ENCODE measurements at regions not wholly inside any gene's neighbourhood (a gene's known extent, or its start where the extent isn't known, plus 50 kb on each side); places are given as distances from the start of the nearest gene placed in this dataset.
"Not testable (repeated sequence)": the region's sequence is repeated elsewhere in the genome, so short reads cannot be mapped to it uniquely, and the experiment has no call there.

DNA sequence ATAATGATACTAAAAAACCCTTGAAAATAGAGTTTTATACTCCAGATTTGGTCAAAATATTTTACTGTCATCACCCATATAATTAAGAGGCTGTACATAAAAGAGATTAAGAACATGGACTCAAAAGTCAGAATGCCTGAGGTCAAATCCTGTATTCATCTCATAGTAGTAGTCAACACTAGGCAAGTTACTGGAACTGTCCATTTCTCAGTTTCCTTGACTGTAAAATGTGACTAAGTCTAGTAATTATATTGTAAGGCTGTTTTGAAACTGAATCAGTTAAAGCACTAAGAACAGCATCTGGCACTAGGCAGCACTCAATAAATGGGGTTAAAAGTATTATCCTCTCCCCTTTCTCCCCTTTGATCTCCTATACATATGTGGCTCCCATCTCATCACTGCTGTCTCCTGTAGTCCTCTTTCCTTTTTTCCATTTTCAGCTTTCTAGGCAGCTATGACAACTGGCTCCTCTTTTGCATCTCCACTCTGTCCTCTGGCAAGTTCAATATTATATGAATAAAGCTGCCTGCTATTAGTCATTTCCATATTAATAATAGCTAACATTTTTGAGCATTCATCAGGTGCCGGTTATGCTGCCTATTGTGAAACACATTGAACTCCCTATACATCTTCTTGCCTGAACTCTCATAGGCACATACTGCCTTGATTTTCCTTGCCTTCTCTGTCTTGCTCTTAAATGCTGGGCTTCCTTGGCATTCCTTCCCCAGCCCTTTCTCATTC lies 185.8 kb upstream of the NREP start:
- no peak for DNase-seq (ENCODE audit: low spot score)

DNA sequence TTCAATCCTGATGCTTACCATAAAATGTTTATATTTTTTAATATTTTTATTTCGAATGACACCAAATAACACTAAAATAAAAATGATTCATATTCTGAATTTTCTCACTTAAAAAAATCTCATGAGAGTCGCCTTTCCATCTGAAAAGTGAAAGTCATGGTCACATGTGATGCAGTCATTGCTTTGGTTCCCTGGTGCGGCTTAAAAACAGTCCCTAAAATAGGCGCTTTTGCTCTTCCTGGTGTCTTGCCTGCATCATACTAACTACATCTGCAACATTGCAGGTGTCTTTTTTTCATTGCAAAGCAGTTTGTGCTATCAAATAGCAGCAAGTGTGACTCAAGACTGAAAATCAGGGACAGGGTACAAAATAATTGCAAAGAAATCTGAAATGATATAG lies 185.2 kb upstream of the NREP start:
- no peak for DNase-seq (ENCODE audit: low spot score)

DNA sequence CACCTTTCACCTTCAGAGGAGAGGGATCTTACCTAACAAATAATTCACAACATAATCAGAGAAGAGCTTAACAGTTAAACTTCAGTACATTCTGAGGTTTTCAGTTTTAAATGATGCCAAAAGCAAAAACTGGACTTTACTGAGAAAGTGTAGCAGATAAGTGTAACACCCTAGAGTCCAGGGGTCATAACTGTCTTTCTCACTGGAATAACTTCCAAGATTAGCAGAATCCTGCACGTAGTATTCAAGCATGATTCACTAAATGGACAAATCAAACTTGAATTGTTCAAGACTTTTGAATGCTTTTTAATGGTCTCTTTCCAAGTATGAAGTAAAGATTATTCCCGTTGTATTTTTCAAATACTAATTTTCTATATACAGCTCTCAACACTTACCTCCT lies 180.1 kb upstream of the NREP start:
- no peak for DNase-seq (ENCODE audit: low spot score)

DNA sequence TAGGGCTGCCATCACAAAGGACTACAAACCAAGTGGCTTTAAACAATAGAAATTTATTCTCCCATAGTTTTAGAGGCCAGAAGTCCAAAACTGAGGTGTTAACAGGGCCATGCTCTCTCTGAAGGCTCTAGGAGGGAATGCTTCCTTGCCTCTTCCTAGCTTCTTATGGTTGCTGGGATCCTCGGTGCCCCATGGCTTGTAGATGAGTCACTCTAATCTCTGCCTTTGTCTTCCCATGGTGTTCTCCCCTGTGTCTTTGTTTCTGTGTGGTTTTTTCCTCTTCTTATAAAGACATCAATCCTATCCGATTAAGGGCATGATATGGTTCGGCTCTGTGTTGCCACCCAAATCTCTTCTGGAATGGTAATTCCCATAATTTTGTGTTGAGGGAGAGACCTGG lies 178.8 kb upstream of the NREP start:
- no peak for DNase-seq (ENCODE audit: low spot score)

DNA sequence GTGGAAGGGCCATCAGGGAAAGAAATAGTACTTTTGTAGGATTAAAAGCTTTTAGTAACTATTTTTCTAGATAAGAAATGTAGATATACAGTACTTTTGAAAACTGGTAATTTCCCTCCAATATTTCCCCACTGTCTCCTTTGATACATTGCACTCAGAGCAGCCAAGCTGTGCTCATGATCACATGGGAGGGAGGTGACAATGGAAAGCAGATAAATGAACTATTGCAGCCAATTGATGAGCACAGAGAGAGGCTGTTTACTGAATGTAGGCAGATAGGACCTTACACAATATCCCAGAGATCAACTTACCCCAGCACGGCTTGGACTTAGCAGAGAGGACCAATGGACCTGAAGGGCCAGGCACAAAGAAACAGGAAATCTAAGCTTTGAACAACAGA lies 178.0 kb upstream of the NREP start:
- DNase-seq (ENCODE audit: low spot score) = no peak

DNA sequence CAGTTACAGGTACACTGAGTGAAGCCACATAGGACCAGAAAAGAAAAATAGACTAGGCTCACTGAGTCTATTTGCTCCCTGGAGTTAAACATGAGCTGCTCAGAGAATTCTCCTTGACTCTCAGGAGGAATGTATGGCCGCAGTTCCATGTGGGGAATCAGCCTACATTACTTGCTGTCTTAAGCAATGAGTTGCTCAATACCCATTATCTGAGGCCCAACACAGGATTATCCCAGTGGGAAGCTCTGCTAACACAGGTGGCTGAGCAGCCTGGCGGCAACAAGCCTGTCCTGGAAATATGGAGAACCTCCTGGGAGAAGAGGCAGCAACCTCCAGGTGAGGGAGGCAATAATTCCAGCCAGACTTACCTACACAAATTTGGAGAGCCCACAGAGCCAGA lies 177.5 kb upstream of the NREP start:
- no peak for DNase-seq (ENCODE audit: low spot score)

DNA sequence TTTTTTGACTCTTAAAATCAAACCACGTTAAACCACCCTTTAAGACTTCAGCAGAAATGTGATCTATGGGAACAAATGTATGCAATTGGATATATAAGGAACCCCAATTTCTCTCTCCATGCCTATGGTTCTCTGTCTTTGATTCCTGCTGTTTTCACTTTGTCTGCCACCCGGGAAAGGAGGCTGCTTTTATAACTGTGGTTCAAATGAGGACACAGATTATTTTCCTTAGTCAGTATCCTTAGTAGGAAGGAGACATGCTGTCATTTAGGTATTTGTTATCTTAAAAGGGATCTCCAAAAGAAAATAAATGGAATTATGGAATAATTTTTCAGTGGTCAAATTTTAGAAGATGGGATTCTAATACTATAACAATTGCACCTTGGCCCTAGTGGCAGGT lies 176.1 kb upstream of the NREP start:
- DNase-seq (ENCODE audit: low spot score) = no peak

DNA sequence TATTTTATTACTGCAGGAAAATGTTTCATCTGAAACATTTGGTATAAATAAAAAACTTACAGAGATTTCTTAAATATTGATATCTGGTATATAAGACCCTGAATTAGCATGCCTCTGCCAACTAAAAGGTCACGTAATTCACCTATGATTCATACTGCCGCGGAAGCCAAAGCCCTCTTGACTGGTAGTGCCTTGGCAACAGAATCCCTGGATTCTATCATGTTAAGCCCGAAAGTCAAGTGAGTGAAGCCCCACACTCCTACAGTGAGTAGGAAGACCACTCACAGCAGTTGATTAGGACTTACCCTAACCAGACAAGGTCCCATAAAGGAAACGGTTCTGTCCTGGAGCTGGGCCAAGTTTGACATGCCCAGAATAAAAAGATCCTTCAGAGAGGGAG lies 175.6 kb upstream of the NREP start:
- DNase-seq (ENCODE audit: low spot score) = no peak

DNA sequence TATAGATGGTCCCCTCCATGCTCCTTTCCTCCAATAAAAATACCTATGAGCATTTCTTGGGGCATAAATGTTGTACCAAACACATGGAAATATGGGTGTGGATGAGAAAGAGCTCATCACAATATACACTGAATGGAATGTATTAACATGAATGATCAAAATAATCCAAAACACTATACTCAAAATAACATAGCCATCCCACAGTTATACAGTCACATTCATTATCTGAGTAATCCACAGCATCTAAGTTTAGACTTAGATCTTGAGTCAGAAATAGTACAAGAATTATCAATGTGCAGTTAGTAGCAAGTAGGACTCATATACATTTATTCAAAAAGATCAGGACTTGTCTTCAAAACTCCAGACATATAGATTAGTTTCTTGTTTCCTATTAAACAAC lies 175.2 kb upstream of the NREP start:
- DNase-seq (ENCODE audit: low spot score) = no peak

DNA sequence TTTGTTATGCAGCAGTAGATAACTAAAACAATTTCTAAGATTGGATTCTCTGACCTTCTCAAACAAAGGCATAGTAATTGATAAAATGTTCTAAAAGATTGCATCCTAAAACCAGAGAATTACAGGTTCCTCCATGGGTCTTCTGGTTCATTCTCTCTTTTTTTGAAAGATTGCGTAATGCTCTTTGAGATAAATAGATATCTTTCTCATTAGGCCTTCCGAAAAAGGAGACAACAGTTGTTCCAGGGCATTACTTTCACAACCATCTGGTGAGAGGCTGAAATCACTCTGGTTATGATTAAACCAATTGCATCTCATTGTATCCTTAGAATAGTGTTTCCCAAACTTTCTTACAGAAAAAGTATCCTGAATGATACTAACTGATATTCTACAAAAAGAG lies 174.7 kb upstream of the NREP start:
- DNase-seq (ENCODE audit: low spot score) = no peak

DNA sequence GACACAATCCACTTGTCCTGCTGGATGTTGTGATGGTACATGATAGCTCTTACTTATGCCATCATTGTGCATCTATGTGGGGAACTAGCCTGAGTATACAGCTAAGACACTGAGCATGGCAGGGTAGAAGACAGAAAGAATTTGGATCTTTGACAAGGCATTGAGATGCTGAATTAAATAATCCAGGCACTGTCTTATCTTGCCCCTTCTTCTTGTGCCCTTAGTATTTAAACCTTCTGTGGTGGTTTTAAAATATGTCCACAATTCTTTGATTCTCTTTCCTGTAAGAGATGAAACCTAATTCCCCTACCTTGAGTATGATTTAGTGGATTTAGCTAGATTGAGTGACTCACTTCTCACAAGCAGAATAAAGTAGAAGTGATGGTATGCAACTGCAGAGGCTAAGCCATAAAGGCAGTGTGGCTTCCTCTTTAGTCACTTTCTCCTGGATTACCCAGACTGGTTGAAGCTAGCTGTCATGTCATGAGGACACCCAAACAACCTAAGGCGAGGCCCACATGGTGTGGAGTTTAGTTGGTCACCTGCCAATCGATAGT lies 174.0 kb upstream of the NREP start:
- DNase-seq (ENCODE audit: low spot score) = no peak

DNA sequence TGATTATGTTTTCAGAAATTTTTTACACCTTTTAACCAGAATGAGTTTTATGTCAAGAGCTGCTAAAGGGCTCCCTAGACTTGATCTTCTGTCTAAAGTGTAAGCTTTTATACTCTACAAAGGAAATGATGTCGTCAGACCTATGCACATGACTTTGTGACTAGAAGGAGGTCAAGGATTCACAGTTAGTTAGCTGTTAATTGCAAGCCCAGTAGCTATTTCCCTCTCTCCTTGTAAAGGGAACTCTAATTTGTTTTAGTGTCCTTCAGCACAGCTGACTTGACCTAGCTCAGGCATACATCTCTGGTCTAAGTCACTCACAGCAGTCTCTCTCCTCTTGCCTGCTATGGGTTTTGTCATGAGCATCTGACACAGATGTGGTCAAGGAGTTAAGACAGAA lies 173.5 kb upstream of the NREP start:
- no peak for DNase-seq (ENCODE audit: low spot score)

DNA sequence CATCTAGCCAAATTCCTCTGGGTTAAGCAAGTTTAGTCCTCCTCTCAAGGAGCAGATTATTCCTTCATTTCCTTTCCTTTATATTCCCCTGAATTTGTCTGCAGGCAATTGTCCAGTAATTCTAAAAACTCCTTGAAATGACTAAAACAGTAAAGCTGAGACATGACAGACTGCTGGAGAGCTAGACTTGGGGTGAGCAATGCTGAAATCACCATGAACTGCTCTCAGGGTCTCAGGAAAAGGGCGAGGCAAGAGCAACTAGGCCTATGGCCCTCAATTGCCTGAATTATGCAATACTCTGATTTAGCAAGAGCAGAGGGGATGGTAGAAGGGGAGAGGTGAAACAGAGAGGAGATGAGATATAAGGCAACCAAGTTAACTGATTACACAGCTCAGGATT lies 172.9 kb upstream of the NREP start:
- DNase-seq (ENCODE audit: low spot score) = no peak

DNA sequence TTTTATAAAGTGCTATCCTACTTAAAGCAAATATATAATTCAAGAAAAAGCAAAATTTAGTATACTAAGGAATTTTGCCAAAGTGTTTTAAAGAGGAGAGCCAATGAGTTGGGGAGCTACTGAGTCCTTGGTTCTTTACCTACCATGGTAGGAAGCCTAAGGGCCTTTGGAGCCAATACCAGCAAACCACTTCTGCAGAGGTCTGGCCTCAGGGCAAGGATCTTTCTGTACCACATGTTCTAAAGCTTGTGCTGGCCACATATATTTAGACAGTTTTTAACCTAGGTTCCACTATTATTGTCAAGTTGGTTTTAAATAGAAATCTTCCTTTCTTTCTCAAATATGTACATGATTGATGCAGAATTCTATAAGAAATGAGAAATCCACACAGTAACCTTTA lies 172.3 kb upstream of the NREP start:
- no peak for DNase-seq (ENCODE audit: low spot score)

DNA sequence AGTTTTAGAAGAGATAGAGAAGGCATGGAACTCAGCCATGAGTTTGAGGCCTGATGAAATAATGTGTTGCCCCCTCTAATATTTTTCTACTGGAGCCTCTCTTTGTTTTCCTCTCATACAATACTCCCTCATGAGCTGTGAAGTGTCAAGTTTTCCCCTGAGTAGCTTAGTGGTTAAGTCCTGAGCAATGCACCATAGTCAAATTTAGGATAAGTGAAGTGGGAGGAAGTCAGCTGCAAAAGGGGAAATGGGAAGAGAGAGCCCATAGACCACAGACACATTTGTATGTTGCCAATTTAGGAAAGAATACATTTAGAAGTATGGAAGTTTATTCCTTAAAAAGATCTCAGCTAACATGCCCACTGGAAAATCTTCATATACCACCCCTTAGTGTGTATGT lies 171.5 kb upstream of the NREP start:
- no peak for DNase-seq (ENCODE audit: low spot score)

DNA sequence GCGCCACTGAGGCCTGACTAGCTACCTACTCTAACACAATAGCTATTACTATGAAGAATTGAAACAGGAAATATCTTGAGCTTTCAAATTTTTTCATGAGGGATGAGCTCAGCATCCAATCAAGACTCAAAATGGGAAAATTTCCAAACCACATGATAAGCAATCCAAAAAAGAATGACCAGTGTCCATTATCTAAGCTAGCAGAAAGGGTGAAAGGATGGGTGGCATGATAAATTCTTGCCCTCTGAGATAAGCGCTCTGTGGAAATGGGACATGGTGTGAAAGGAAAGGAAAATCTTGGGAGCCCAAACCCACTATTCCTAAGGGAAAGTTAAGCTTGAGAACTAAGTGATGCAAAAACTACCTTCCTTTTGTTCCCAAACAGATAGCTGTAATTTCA lies 170.2 kb upstream of the NREP start:
- DNase-seq (ENCODE audit: low spot score) = no peak

DNA sequence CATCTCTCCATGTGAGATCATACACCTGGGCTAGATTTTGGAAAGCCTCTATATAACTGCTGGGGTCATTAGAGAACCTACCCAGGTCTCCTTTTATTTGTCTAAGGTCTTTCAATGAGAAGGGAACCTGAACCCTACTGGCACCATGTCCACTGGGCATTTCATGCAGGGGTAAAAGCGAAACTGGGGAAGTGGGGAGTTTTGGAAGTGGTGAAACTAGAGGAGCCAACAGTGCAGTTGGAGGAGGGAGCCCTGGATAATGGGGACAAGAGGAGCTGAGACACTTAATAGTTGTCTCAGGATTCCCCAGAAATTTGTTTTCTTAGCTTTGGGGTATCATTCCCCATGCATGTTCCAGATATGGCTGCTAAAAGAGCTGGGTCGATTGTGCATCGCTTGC lies 169.0 kb upstream of the NREP start:
- DNase-seq (ENCODE audit: low spot score) = no peak

DNA sequence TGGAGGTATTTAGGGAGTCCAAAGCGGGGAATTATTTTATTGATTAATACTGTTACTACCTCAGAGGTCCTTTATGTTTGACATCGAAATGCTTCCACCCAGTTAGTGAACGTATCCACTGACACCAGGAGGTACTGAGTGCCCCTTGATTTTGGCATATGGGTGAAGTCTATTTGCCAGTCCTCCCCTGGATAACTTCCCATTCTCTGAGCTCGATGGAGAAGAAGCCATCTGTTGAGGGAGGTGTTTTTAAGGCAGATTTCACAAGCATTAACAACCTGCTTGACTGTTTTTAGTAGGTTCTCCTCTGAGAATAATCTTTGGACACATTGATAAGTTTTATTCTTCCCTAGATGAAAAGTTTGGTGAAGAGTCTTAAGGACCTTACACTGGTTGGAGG lies 165.3 kb upstream of the NREP start:
- DNase-seq (ENCODE audit: low spot score) = no peak

DNA sequence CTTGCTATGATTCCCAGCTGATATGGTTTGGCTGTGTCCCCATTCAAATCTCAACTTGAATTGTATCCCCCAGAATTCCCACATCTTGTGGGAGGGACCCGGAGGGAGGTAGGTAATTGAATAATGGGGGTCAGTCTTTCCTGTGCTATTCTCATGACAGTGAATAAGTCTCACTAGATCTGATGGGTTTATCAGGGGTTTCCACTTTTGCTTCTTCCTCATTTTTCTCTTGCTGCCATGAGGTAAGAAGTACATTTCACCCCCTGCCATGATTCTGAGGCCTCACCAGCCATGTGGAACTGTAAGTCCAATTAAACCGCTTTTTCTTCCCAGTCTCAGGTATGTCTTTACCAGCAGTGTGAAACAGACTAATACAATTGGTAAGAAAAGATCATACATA lies 164.7 kb upstream of the NREP start:
- DNase-seq (ENCODE audit: low spot score) = not testable (repeated sequence)

DNA sequence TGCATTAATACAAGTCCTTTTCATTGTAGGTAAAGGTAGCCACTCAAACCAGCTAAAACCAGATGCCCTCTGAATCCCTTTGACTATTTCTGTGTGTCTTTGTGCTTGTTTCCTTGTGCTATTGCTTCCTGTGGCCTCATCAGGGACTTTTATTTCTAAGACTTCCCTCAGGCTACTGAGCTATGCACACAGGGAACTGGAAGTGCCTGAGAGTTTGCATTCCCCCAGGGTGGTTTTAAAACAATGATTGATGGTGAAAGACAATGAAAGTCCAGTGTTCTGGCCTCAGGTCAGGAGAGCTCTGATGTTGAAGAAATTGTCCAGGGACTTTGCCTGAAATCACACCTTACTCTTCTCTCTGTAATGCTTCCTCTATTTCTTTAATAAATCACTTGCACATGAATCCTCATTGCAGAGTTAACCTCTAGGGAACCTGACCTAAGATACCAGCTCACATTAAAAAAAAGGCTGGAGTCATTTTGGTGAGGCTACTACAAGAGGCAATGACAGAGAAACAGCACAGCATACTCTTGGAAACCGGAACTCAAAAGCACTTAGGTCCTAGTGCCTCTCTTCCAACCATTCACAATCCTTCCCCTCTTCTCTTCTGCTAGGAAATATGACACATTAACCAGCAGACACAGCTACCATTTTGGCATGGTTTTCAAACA lies 158.1 kb upstream of the NREP start:
- DNase-seq (ENCODE audit: low spot score) = no peak

DNA sequence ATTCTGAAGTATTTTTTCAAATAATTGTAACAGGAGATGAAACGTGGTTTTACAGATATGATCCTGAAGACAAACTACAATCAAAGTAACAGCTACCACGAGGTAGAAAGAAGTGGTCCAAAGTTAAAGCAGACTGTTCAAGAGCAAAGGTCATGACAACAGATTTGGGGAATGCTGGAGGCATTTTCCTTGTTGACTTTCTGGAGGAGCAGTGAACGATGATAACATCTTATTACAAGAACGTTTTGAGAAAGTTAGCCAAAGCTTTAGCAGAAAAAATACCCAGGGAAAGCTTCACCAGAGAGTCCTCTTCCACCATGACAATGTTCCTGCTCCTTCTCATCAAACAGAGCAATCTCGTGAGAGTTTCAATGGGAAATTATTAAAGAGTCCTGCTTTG lies 145.4 kb upstream of the NREP start:
- DNase-seq (ENCODE audit: low spot score) = no peak

DNA sequence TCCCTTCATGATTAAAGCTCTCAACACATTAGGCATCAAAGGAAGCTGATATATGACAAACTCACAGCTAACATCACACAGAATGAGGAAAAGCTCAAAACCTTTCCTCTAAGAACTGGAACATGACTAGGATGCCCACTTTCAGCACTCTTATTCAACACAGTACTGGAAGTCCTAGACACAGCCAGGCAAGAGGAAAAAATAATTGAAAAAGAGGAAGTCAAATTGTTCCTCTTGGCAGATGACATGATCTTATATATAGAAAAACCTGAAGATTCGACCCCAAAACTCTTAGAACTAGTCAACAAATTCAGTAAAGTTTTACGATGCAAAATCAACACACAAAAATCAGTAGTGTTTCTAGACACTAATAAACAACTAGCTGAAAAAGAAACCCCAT lies 144.3 kb upstream of the NREP start:
- DNase-seq (ENCODE audit: low spot score) = no peak

DNA sequence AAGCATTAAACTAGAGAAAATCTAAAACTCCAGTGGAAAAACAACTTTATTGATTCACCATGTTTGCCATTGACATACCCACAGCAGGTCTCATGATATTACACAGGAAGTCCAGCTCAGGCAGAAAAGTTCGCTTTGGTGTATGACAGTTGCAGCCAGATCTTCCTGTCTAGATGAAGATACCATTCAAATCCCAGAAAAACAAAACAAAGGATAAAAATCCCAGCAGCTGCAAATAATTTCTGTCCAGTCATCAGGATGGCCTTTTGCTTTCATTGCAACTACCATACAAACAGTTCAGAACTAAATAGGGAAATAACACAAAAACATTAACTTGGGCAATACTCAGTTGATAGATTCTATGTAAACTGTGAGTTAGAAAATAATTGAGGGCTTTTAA lies 136.0 kb upstream of the NREP start:
- DNase-seq (ENCODE audit: low spot score) = peak; percentile 18

DNA sequence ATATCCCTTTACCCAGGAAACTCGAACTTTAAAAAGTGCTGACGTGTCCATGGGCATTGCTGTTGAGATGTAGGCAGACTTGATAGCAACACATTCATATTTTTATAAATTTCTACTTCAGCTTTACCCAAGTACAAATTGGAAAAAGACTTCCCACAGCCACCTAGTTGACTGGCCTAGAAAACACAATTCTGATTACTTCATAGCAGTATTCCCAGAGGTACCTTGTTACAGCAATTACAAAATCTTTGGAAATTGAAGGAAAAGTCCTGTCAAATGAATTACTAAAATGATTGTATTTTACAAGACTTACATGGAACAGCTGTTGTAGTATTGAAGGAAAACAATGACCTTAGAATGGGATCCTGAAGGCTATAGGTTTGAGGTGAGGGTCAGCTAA lies 130.7 kb upstream of the NREP start:
- DNase-seq (ENCODE audit: low spot score) = no peak

All from kidney capillary endothelial cell (primary cell).